ENCODE measurements at regions not wholly inside any gene's neighbourhood (a gene's known extent, or its start where the extent isn't known, plus 50 kb on each side); places are given as distances from the start of the nearest gene placed in this dataset.
A peak's percentile ranks its signal among the peaks of the same experiment; 100 is the strongest.

GRCh38 chr7:11236680-11237079, 263.0 kb downstream of the PHF14 start:
- H3K9me3 ChIP-seq (ENCODE audit: control insufficient read depth, insufficient read depth, low read depth, low read length), result no peaks in the 10 kb centered on the region
- ChIA-PET CTCF (interaction anchor here (0.6 kb wide), 2 partner anchors 26 to 88 kb away, joined by 6 to 7 read pairs; no protein-coding TSS in a partner anchor), POLR2A (no interaction called here)
- intact Hi-C loops (cut with micrococcal nuclease; ENCODE audit: unreplicated experiment) (no loop called here), in situ Hi-C loops (cut with HindIII; ENCODE audit: low pct_unique_long_range_greater_than_20kb, low sequenced_read_pairs) (no loop called here)
- peaks cover 6% of the 10 kb centered on the region; the same call in 1 of the 2 replicates for H3K27me3 ChIP-seq (ENCODE audit: control insufficient read depth, insufficient read depth, low read length)
- no peak for ATAC-seq
- DNase-seq (ENCODE audit: low read depth, low spot score), result no peak
- H3K4me3 ChIP-seq (ENCODE audit: low read depth in 2 of 2, low read length in 2 of 2), result no peak overlapping the region
- no TSS peak for BruUV-seq (replicated peaks)
- no peak for TF ChIP-seq SIN3A (IDR thresholded peaks at IDR 0.05; ENCODE audit: borderline replicate concordance, insufficient read depth, low read depth, low read length)
- no peak overlapping the region for H3K27ac ChIP-seq (ENCODE audit: low read length)
- H3K36me3 ChIP-seq (ENCODE audit: control insufficient read depth, insufficient read depth, low read length), result no peaks in the 10 kb centered on the region
- H3K4me1 ChIP-seq (ENCODE audit: control insufficient read depth, insufficient read depth, low read length), result no peaks in the 10 kb centered on the region

- BruUV-seq (replicated peaks), result no TSS peak
- in situ Hi-C loops (cut with HindIII; ENCODE audit: low pct_unique_long_range_greater_than_20kb, low sequenced_read_pairs), result no loop called here
- DNase-seq (ENCODE audit: low read depth, low spot score), result no peak
Observed at GRCh38 chr7:11237742-11238141, 264.1 kb downstream of the PHF14 start.

More at GRCh38 chr7:11237742-11238141, 264.1 kb downstream of the PHF14 start:
- Histone ChIP-seq H3K27ac (ENCODE audit: low read length) (no peak overlapping the region), H3K27me3 (ENCODE audit: control insufficient read depth, insufficient read depth, low read length) (peaks cover 6% of the 10 kb centered on the region; the same call in 1 of the 2 replicates), H3K4me3 (ENCODE audit: low read depth in 2 of 2, low read length in 2 of 2) (peak overlapping the region; percentile 18 to 56), H3K4me1 (ENCODE audit: control insufficient read depth, insufficient read depth, low read length) (no peaks in the 10 kb centered on the region), H3K36me3 (ENCODE audit: control insufficient read depth, insufficient read depth, low read length) (no peaks in the 10 kb centered on the region), H3K9me3 (ENCODE audit: control insufficient read depth, insufficient read depth, low read depth, low read length) (no peaks in the 10 kb centered on the region)
- TF ChIP-seq TCF7L2 (IDR thresholded peaks at IDR 0.05; ENCODE audit: low read depth, low read length), result no peak
- no peak for TF ChIP-seq POLR2AphosphoS5 (IDR thresholded peaks at IDR 0.05; ENCODE audit: low read depth, low read length)
- no peak for TF ChIP-seq SIN3A (IDR thresholded peaks at IDR 0.05; ENCODE audit: borderline replicate concordance, insufficient read depth, low read depth, low read length)
- TF ChIP-seq REST (IDR thresholded peaks at IDR 0.05; ENCODE audit: insufficient read depth in 1 of 2, low read depth in 2 of 2, low read length in 1 of 2), result no peak
- TF ChIP-seq CTCF (IDR thresholded peaks at IDR 0.05), result no peak
- peak; percentile 66 for ATAC-seq
- POLR2A ChIA-PET, result no interaction called here
- CTCF ChIA-PET, result no interaction called here
- intact Hi-C loops (cut with micrococcal nuclease; ENCODE audit: unreplicated experiment), result no loop called here

All from Panc1 (cell line).